Neural progenitor cell (in vitro differentiated cells): ENCODE measurements at regions not wholly inside any gene's neighbourhood (a gene's known extent, or its start where the extent isn't known, plus 50 kb on each side); places are given as distances from the start of the nearest gene placed in this dataset.

Experiments used
- DNase-seq: peaks from one replicate; pipeline ENCODE4 v3.0.0-alpha.2; 2016; ENCODE audit warnings: low spot score
- H2AFZ ChIP-seq: fragments of 200-600 bp; sonication (generic); replicated peaks from 2 replicates; pipeline ENCODE4 v1.6.1; 2016; ENCODE audit warnings: antibody characterized with exemption
- H3F3A ChIP-seq: fragments of 200-600 bp; sonication (generic); 2 replicates; pipeline ENCODE4 v1.6.1; 2016; ENCODE audit warnings: antibody characterized with exemption, low read depth
- H3K27ac ChIP-seq: fragments of 200-600 bp; sonication (generic); 2 replicates; pipeline ENCODE4 v1.5.1; 2016; ENCODE audit warnings: mild to moderate bottlenecking
- H3K27me3 ChIP-seq: fragments of 200-600 bp; sonication (generic); 2 replicates; pipeline ENCODE4 v1.6.1; 2016; ENCODE audit warnings: mild to moderate bottlenecking, moderate library complexity
- H3K36me3 ChIP-seq: fragments of 200-600 bp; sonication (generic); 2 replicates; pipeline ENCODE4 v1.5.1; 2016
- H3K4me1 ChIP-seq: fragments of 200-600 bp; sonication (generic); 2 replicates; pipeline ENCODE4 v1.6.1; 2016; ENCODE audit warnings: mixed run types
- H3K4me2 ChIP-seq: fragments of 200-600 bp; sonication (generic); 2 replicates; pipeline ENCODE4 v1.6.1; 2016
- H3K4me3 ChIP-seq: fragments of 200-600 bp; sonication (generic); 2 replicates; pipeline ENCODE4 v1.5.1; 2016
- H3K79me2 ChIP-seq: fragments of 200-600 bp; sonication (generic); 2 replicates; pipeline ENCODE4 v1.6.1; 2016; ENCODE audit warnings: low read depth
- H3K9ac ChIP-seq: fragments of 200-600 bp; sonication (generic); 2 replicates; pipeline ENCODE4 v1.6.1; 2016
- H3K9me3 ChIP-seq: fragments of 200-600 bp; sonication (generic); 2 replicates; pipeline ENCODE4 v1.5.1; 2016; ENCODE audit warnings: low read depth
- H4K20me1 ChIP-seq: fragments of 200-600 bp; sonication (generic); 2 replicates; pipeline ENCODE4 v1.6.1; 2016; ENCODE audit warnings: low read depth
- H3K27ac Mint-ChIP-seq: 3 replicates; pipeline ENCODE4 v1.8.0; 2021; ENCODE audit warnings: mixed read lengths
- H3K27me3 Mint-ChIP-seq: 2 replicates; pipeline ENCODE4 v1.8.0; 2022; ENCODE audit warnings: low read depth, mild to moderate bottlenecking, inconsistent platforms, moderate library complexity, mixed read lengths; ENCODE audit not compliant: insufficient read depth
- H3K36me3 Mint-ChIP-seq: 3 replicates; pipeline ENCODE4 v1.8.0; 2021; ENCODE audit warnings: mixed read lengths
- H3K4me1 Mint-ChIP-seq: 3 replicates; pipeline ENCODE4 v1.8.0; 2021; ENCODE audit warnings: mixed read lengths
- H3K4me3 Mint-ChIP-seq: 3 replicates; pipeline ENCODE4 v1.8.0; 2021; ENCODE audit warnings: mild to moderate bottlenecking, moderate library complexity, mixed read lengths
- H3K9me3 Mint-ChIP-seq: 3 replicates; pipeline ENCODE4 v1.8.0; 2020; ENCODE audit warnings: mixed read lengths
- EZH2 ChIP-seq: fragments of 200-600 bp; sonication (generic); IDR thresholded peaks from 2 replicates; pipeline ENCODE4 v1.6.1; 2017; ENCODE audit warnings: antibody characterized with exemption, mild to moderate bottlenecking, moderate library complexity
- EZH2phosphoT487 ChIP-seq: fragments of 200-600 bp; sonication (generic); IDR thresholded peaks from 2 replicates; pipeline ENCODE4 v1.6.1; 2017; ENCODE audit warnings: antibody characterized with exemption
- TF ChIP-seq, protein P1 (sequence below): fragments of 200-600 bp; sonication (generic); IDR thresholded peaks from 2 replicates; pipeline ENCODE4 v1.5.1; 2017; ENCODE audit warnings: antibody characterized with exemption, mild to moderate bottlenecking

DNA sequence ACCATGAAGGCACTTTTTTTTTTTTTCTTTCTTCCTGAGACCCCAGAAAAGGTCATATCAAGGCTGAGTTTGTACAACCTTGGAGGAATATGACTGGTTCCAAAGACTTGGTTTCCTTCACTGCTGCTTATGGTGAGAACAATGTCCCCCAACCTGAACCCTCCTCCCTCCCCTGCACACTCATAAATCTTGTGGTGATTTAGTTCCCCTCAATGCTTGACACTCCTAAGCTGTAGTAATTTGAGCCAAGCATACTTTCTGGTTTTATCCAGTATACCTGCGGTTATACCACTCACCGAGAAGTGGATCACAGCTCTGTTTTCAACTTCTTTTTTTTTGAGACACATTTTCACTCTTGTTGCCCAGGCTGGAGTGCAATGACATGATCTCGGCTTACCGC, 149.9 kb upstream of the KLF4 start:
- Histone ChIP-seq H2AFZ (no peak overlapping the region), H3K9me3 (no peaks in the 10 kb centered on the region), H3F3A (peaks cover 6% of the 10 kb centered on the region), H3K27me3 (peaks cover 42% of the 10 kb centered on the region), H3K4me3 (no peak overlapping the region), H3K4me2 (no peak overlapping the region), H3K9ac (no peak overlapping the region), H4K20me1 (no peaks in the 10 kb centered on the region), H3K79me2 (no peaks in the 10 kb centered on the region), H3K4me1 (peaks cover 6% of the 10 kb centered on the region), H3K36me3 (no peaks in the 10 kb centered on the region), H3K27ac (no peak overlapping the region)
- H3K27ac Mint-ChIP-seq, result no peak overlapping the region
- H3K9me3 Mint-ChIP-seq, result no peaks in the 10 kb centered on the region
- DNase-seq, result no peak
- H3K4me3 Mint-ChIP-seq, result peak overlapping the region; percentile 24
- H3K4me1 Mint-ChIP-seq, result peaks cover 31% of the 10 kb centered on the region
- H3K36me3 Mint-ChIP-seq, result no peaks in the 10 kb centered on the region
- no peak for TF ChIP-seq EZH2
- TF ChIP-seq, protein P1, sequence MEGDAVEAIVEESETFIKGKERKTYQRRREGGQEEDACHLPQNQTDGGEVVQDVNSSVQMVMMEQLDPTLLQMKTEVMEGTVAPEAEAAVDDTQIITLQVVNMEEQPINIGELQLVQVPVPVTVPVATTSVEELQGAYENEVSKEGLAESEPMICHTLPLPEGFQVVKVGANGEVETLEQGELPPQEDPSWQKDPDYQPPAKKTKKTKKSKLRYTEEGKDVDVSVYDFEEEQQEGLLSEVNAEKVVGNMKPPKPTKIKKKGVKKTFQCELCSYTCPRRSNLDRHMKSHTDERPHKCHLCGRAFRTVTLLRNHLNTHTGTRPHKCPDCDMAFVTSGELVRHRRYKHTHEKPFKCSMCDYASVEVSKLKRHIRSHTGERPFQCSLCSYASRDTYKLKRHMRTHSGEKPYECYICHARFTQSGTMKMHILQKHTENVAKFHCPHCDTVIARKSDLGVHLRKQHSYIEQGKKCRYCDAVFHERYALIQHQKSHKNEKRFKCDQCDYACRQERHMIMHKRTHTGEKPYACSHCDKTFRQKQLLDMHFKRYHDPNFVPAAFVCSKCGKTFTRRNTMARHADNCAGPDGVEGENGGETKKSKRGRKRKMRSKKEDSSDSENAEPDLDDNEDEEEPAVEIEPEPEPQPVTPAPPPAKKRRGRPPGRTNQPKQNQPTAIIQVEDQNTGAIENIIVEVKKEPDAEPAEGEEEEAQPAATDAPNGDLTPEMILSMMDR, result no peak
- TF ChIP-seq EZH2phosphoT487, result no peak
- H3K27me3 Mint-ChIP-seq, result peaks cover 20% of the 10 kb centered on the region

DNA sequence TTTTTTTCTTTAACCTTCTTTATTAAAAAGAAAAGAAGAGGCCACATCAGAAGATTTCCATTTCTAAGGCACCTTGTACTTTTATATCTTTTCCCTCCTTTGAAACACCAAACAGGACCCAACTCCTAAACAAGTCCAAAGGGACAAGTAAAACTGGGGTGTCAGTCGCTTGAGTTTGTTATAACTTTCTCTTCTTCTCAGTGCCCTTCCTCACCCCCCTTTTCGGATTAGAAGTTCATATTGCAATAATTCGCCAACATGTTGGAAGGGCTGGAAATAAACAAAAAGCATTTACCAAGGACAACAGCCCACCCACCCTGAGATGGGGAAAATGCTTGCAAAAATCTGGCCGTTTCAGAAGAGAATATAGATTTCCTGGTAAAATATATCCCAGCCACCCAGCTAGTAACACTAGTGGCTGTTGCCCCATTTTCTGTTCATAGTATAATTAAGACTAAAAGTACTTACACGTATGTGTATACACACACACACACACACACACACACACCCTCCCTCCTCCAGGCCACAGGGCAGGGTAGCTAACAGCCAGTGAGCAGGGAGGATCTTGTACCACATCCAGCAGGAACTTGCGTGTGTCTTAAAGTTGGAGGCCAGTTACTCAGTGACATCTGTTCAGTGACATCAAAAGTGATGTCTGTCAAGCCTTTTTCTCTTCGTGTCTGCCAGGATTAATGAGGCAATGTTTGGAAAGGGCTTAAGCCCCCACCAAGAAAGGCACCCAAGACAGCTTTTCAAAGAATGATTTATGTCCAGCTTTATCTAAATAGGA, 149.1 kb upstream of the KLF4 start:
- H2AFZ ChIP-seq, result peak overlapping the region; percentile 84

DNA sequence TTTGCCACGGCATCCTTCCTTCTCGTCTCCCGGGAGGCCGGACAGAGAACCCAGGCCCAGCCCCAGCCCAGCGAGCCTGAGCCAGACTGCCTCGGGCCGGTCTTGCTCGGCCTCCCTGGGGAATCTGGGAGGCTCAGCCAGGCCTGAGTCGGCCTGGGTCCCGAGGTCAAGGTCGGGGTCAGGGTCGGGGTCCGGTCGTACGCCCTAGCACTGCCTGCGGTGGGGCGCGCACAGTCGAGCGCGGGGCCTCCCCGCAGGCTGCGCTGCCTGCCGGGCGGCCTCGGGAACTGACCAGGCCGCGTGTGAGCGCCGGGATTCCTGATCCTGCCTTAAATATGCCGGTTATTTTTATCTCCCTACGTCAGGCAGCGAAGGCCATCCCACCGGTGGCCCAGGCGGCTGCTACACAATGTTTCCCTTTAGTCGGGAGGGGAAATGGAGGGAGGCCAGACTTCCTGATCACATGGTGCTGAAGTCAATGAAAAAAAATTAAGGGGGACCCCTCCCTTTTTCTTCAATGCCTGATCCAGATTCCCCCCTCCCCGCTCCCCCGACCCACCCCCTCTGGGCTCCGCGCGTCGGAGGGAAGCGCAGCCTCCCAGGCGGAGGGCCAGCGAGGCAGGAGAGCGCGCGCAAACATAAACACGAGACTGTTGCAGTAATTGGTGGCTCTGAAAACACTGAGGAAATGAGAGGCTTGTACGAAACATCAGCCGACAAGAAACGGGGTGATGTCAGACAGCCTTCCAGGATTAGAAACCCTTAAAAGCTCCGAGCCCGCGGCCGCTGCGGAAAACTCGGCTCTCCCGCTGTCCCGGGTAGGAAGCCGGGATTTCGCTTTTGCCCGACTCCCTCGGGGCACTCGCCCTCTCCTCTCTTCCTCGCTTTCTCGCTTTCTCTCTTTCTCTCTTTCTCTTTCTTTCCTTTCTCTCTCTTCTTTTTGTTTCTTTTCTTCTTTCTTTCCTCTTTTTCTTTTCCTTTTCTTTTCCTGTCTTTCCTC, 148.2 kb upstream of the KLF4 start:
- Histone ChIP-seq H3K36me3 (no peaks in the 10 kb centered on the region), H3K4me3 (peak overlapping the region; percentile 42), H3K27me3 (peaks cover 42% of the 10 kb centered on the region), H3K4me2 (peak overlapping the region; percentile 69), H2AFZ (peak overlapping the region; percentile 84), H3K9ac (no peak overlapping the region), H3F3A (peaks cover 6% of the 10 kb centered on the region), H3K27ac (no peak overlapping the region), H4K20me1 (no peaks in the 10 kb centered on the region), H3K9me3 (no peaks in the 10 kb centered on the region), H3K79me2 (no peaks in the 10 kb centered on the region), H3K4me1 (peaks cover 6% of the 10 kb centered on the region)
- Mint-ChIP-seq H3K27ac (no peak overlapping the region), H3K4me3 (peak overlapping the region; percentile 81), H3K9me3 (no peaks in the 10 kb centered on the region), H3K4me1 (peaks cover 38% of the 10 kb centered on the region), H3K27me3 (peaks cover 20% of the 10 kb centered on the region), H3K36me3 (no peaks in the 10 kb centered on the region)
- peak; percentile 65 for DNase-seq
- TF ChIP-seq EZH2 (peak; percentile 51), EZH2phosphoT487 (peak; percentile 35)
- TF ChIP-seq, protein P1, result no peak

More for the DNA sequence above, 149.1 kb upstream of the KLF4 start:
- peaks cover 32% of the 10 kb centered on the region for H3K4me1 Mint-ChIP-seq
- H3K27ac Mint-ChIP-seq, result no peak overlapping the region
- H3K36me3 ChIP-seq, result no peaks in the 10 kb centered on the region
- peaks cover 42% of the 10 kb centered on the region for H3K27me3 ChIP-seq
- H3K4me2 ChIP-seq, result peak overlapping the region; percentile 69
- no peak overlapping the region for H3K9ac ChIP-seq
- H3K36me3 Mint-ChIP-seq, result no peaks in the 10 kb centered on the region
- no peaks in the 10 kb centered on the region for H3K9me3 Mint-ChIP-seq
- peak; percentile 18 for DNase-seq
- no peaks in the 10 kb centered on the region for H3K9me3 ChIP-seq
- H3K27me3 Mint-ChIP-seq, result peaks cover 20% of the 10 kb centered on the region
- no peaks in the 10 kb centered on the region for H3K79me2 ChIP-seq
- H3K4me3 ChIP-seq, result peak overlapping the region; percentile 42
- peaks cover 6% of the 10 kb centered on the region for H3K4me1 ChIP-seq
- H4K20me1 ChIP-seq, result no peaks in the 10 kb centered on the region
- peak overlapping the region; percentile 81 for H3K4me3 Mint-ChIP-seq
- H3K27ac ChIP-seq, result no peak overlapping the region
- H3F3A ChIP-seq, result peaks cover 6% of the 10 kb centered on the region
- TF ChIP-seq, protein P1, result no peak
